GM18870 (cell line): ENCODE measurements at regions not wholly inside any gene's neighbourhood (a gene's known extent, or its start where the extent isn't known, plus 50 kb on each side); places are given as distances from the start of the nearest gene placed in this dataset.

ENCODE experiments used
- ATAC-seq: cut with Tn5 transposase; IDR thresholded peaks from one replicate; pipeline ENCODE4 v1.9.1; 2021; ENCODE audit warnings: moderate library complexity; ENCODE audit not compliant: unreplicated experiment

- no peak for ATAC-seq
Measured at GRCh38 chr10:36638462-36639155, 486.8 kb upstream of the ANKRD30A start.

GRCh38 chr10:36636879-36637278 lies 488.5 kb upstream of the ANKRD30A start:
- ATAC-seq, result no peak

GRCh38 chr10:36636285-36636839 lies 489.0 kb upstream of the ANKRD30A start:
- ATAC-seq, result no peak

DNA sequence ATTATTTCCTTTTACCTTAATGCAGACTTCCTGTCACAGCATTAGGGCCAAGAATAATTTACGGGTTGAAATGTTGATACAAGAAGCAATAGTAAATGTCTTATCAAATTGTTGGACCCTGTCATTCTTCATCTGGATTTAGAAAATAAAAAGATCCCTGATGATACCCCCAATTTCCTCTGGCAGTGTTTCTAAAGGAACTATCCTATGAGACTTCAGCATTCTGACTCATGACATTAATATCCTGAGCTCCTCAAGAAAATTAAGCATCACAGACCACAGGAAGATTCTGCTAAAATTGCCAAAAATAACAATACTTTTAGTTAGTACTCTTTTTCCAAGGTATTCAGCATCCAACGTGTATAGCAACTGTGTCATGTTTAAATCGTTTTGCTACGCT lies 490.5 kb upstream of the ANKRD30A start:
- ATAC-seq, result no peak

GRCh38 chr10:36630267-36630666 lies 495.1 kb upstream of the ANKRD30A start:
- no peak for ATAC-seq

- ATAC-seq, result no peak
Measured at GRCh38 chr10:36629476-36629875, 495.9 kb upstream of the ANKRD30A start.

DNA sequence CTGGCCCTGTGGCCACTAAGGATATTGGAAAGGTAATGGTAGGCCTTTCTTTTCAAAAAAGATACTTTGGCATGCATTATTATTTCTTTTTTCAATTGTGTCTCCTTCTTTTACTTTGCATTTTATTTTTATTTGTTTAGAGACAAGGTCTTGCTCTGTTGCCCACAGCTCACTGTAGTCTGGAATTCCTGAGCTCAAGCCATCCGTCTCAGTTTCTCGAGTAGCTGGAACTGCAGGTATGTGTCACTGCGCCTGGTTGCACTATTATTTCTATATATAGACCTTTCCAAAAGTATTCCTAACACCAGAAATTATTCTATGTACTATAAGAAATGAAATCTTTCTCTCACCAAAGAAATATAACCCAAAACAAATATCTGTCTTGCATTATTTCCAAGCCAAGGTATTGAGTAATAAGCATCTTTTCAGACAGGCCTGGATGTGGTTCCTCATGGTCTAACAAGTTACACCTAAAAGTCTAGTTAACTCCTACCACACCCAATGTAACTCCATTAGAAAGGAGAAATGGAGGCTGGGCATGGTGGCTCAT lies 500.8 kb upstream of the ANKRD30A start:
- ATAC-seq, result no peak

GRCh38 chr10:36621346-36621745 lies 504.1 kb upstream of the ANKRD30A start:
- ATAC-seq, result no peak

GRCh38 chr10:36612436-36612835 lies 513.0 kb upstream of the ANKRD30A start:
- ATAC-seq, result no peak

GRCh38 chr10:36608866-36609265 lies 516.5 kb upstream of the ANKRD30A start:
- ATAC-seq, result no peak

GRCh38 chr10:36608251-36608650 lies 517.1 kb upstream of the ANKRD30A start:
- no peak for ATAC-seq

GRCh38 chr10:36606234-36606839 lies 519.1 kb upstream of the ANKRD30A start:
- ATAC-seq, result no peak

DNA sequence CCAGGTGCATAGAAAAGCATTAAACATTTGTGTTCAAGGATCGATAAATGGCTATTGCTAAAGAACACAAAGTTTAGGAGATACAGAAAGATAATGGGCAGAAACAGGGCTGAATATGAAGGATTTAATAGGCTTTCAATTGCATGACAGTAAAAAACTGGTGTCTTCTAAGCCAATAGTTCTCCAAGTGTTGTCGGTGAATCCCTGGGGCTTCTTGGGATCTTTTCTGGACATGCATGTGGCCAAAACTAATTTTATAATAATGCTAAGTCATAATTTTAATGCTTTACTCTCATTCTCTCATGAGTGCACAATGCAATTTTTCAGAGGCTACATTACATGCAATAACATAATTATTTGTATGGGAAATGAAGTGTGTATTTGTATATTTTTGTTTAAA lies 521.1 kb upstream of the ANKRD30A start:
- no peak for ATAC-seq

DNA sequence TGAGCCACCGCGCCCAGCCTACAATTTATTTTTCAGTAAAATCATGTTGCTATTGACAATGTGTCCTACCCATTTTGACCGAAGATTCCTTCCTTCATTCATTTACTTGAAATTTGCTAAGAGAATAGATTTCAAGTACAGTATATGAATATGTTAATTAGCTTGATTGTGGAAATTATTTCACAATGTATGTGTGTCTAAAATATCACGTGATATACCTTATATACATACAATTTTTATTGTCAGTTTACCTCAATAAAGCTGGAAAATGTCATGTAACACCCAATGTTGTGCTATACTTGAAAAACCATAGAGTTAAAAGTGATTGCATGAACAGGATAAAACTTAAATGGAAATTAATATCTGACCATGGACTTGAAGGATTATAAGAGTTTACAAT lies 521.7 kb upstream of the ANKRD30A start:
- ATAC-seq, result no peak

GRCh38 chr10:36602374-36602773 lies 523.0 kb upstream of the ANKRD30A start:
- no peak for ATAC-seq

- no peak for ATAC-seq
Measured at GRCh38 chr10:36597756-36598320, 527.6 kb upstream of the ANKRD30A start.

- no peak for ATAC-seq
Measured at GRCh38 chr10:36592964-36593363, 532.4 kb upstream of the ANKRD30A start.

- ATAC-seq, result no peak
Measured at GRCh38 chr10:36591436-36591835, 534.0 kb upstream of the ANKRD30A start.

DNA sequence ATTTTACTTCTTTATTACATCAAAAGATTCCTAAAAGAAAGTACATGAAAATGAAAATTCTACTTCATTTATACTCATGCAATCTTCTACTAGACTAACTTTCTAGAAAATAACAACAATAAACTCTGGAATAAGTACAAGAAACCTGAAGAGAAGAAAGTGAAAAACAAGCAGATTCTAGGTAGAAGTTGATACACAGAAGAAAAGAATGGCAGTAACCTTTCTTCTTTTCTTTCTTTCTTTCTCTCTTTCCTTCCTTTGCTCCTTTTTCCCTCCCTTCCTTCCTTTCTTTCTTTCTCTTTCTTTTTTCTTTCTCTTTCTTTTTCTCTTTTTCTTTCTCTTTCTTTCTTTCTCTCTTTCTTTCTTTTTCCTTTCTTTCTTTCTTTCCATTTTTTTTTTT lies 541.7 kb upstream of the ANKRD30A start:
- ATAC-seq, result no peak

- no peak for ATAC-seq
Measured at GRCh38 chr10:36581237-36581636, 544.2 kb upstream of the ANKRD30A start.

DNA sequence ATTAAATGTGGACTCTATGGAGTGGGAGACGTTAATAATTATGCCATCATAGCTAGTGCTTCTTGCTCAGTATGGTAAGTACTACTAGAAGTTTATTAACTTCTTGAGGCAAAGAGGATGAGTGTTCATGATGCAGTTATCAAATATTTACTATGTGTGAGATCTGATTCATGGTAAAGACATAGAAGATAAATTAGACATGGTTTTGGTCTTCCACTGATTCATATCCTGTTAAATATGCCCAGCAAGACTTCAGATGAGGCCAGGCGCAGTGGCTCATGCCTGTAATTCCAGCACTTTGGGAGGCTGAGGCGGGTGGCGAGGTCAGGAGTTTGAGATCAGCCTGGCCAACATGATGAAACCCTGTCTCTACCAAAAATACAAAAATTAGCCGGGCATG lies 547.1 kb upstream of the ANKRD30A start:
- no peak for ATAC-seq

- no peak for ATAC-seq
Measured at GRCh38 chr10:36577126-36577525, 548.3 kb upstream of the ANKRD30A start.
